ENCODE measurements at regions not wholly inside any gene's neighbourhood (a gene's known extent, or its start where the extent isn't known, plus 50 kb on each side); places are given as distances from the start of the nearest gene placed in this dataset.

DNA sequence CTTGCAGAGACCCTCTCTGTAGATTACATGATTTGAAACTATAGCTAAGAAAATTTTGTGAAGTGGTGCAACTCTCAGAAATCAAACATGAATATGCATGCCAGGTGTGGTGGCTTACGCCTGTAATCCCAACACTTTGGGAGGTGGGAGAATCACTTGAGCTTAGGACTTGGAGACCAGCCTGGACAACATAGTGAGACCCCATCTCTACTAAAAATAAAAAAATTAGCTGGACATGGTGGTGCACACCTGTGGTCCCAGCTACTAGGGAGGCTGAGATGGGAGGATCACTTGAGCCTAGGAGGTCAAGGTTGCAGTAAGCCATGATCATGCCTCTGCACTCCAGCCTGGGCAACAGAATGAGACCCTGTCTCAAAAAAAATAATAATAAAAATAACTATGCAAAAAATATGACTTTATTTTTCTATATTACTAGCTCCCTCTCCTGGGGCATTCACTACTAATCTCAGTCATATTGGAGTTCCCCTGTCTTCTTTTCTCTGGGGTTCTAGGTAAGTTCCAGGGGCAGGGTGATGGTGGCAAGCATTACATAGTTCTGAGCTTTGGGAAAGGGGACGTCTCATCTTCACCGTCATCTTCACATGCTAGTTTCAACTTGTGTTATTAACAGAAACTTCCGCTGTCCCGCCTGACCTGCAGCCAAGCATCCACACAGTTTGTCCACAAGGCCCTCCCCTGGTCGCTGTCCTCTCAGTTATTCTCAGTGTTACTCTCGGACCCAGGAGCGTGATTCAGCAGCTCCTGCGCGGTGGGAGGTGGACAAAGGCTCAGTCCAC, 96.8 kb upstream of the MBOAT2 start:
- Histone ChIP-seq H3K27me3 (ENCODE audit: insufficient read depth, low read length, poor library complexity, severe bottlenecking) (no peaks in the 10 kb centered on the region), H4K20me1 (ENCODE audit: insufficient read depth, low read length, poor library complexity, severe bottlenecking) (no peaks in the 10 kb centered on the region), H3K9me3 (ENCODE audit: insufficient read depth, low read depth, low read length) (no peaks in the 10 kb centered on the region), H3K4me1 (ENCODE audit: insufficient read depth, low read length, poor library complexity, severe bottlenecking) (no peaks in the 10 kb centered on the region), H3K79me2 (ENCODE audit: insufficient read depth, low read length) (no peaks in the 10 kb centered on the region), H2AFZ (ENCODE audit: low read length) (no peak overlapping the region), H3K4me3 (ENCODE audit: low read length, poor library complexity, severe bottlenecking) (no peak overlapping the region), H3F3A (ENCODE audit: low read depth) (no peaks in the 10 kb centered on the region), H3K4me2 (ENCODE audit: low read depth, low read length, poor library complexity, severe bottlenecking) (no peak overlapping the region), H3K36me3 (ENCODE audit: insufficient read depth, low read length) (no peaks in the 10 kb centered on the region), H3K9ac (ENCODE audit: low read depth, low read length, poor library complexity, severe bottlenecking) (no peak overlapping the region), H3K9me2 (replicated peaks; ENCODE audit: low read depth, low read length) (no peaks in the 10 kb centered on the region)
- TF ChIP-seq EZH2phosphoT487 (IDR thresholded peaks at IDR 0.05; ENCODE audit: borderline replicate concordance): no peak
- TF ChIP-seq, protein P1, sequence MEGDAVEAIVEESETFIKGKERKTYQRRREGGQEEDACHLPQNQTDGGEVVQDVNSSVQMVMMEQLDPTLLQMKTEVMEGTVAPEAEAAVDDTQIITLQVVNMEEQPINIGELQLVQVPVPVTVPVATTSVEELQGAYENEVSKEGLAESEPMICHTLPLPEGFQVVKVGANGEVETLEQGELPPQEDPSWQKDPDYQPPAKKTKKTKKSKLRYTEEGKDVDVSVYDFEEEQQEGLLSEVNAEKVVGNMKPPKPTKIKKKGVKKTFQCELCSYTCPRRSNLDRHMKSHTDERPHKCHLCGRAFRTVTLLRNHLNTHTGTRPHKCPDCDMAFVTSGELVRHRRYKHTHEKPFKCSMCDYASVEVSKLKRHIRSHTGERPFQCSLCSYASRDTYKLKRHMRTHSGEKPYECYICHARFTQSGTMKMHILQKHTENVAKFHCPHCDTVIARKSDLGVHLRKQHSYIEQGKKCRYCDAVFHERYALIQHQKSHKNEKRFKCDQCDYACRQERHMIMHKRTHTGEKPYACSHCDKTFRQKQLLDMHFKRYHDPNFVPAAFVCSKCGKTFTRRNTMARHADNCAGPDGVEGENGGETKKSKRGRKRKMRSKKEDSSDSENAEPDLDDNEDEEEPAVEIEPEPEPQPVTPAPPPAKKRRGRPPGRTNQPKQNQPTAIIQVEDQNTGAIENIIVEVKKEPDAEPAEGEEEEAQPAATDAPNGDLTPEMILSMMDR (conservative IDR thresholded peaks at IDR 0.05; ENCODE audit: low read length): no peak

DNA sequence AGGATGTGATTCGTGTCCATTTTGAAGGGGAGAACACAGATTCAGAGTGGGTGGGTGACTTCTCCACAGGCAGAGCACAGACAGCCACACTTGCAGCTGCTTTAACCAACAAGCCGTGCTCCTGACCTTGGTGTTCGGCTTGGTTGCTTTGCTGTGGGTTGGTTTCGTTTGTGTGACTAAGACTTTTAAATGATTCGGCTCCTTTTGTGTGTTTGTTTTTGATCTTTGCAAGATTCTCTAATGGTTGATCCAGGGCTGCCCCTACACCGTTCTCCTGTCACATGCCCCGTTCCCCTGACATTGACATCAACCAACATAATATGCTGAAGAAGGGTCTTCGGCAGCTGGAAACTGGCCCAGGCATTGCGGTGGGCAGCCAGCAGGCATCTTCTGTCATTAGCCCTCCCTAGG, 95.9 kb upstream of the MBOAT2 start:
- H3K36me3 ChIP-seq (ENCODE audit: insufficient read depth, low read length): no peaks in the 10 kb centered on the region
- H4K20me1 ChIP-seq (ENCODE audit: insufficient read depth, low read length, poor library complexity, severe bottlenecking): no peaks in the 10 kb centered on the region
- no peaks in the 10 kb centered on the region for H3F3A ChIP-seq (ENCODE audit: low read depth)
- H3K27me3 ChIP-seq (ENCODE audit: insufficient read depth, low read length, poor library complexity, severe bottlenecking): no peaks in the 10 kb centered on the region
- no peak for TF ChIP-seq EZH2phosphoT487 (IDR thresholded peaks at IDR 0.05; ENCODE audit: borderline replicate concordance)
- TF ChIP-seq, protein P1 (conservative IDR thresholded peaks at IDR 0.05; ENCODE audit: low read length): no peak
- H3K9ac ChIP-seq (ENCODE audit: low read depth, low read length, poor library complexity, severe bottlenecking): no peak overlapping the region
- no peaks in the 10 kb centered on the region for H3K4me1 ChIP-seq (ENCODE audit: insufficient read depth, low read length, poor library complexity, severe bottlenecking)
- H2AFZ ChIP-seq (ENCODE audit: low read length): peak overlapping the region; percentile 66; the same call in 1 of the 2 replicates
- H3K9me2 ChIP-seq (replicated peaks; ENCODE audit: low read depth, low read length): no peaks in the 10 kb centered on the region
- no peaks in the 10 kb centered on the region for H3K9me3 ChIP-seq (ENCODE audit: insufficient read depth, low read depth, low read length)
- no peak overlapping the region for H3K4me3 ChIP-seq (ENCODE audit: low read length, poor library complexity, severe bottlenecking)
- no peaks in the 10 kb centered on the region for H3K79me2 ChIP-seq (ENCODE audit: insufficient read depth, low read length)
- no peak overlapping the region for H3K4me2 ChIP-seq (ENCODE audit: low read depth, low read length, poor library complexity, severe bottlenecking)

DNA sequence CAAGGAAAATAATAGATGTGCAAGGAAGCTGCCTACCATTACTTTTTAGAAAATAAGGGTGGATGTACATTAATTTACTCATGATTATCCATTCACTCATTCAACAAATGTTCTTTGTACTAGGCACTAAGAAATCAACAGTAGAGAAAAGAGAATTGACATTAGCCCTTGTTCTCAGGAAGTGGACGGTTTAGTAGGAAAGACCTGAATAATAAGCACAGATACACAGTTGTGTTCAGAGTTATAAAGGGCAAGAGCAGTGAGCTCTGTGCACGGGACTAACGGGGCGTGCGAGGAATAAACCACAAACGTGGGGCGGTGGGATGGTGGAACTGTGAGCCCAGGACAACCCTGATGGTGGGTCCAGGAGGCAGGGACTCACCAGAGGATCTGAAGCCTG, 94.4 kb upstream of the MBOAT2 start:
- H3K9me2 ChIP-seq (replicated peaks; ENCODE audit: low read depth, low read length): no peaks in the 10 kb centered on the region
- H3K9ac ChIP-seq (ENCODE audit: low read depth, low read length, poor library complexity, severe bottlenecking): no peak overlapping the region
- no peaks in the 10 kb centered on the region for H3F3A ChIP-seq (ENCODE audit: low read depth)
- no peaks in the 10 kb centered on the region for H3K9me3 ChIP-seq (ENCODE audit: insufficient read depth, low read depth, low read length)
- no peak overlapping the region for H3K4me3 ChIP-seq (ENCODE audit: low read length, poor library complexity, severe bottlenecking)
- H3K4me1 ChIP-seq (ENCODE audit: insufficient read depth, low read length, poor library complexity, severe bottlenecking): no peaks in the 10 kb centered on the region
- TF ChIP-seq, protein P1 (conservative IDR thresholded peaks at IDR 0.05; ENCODE audit: low read length): no peak
- TF ChIP-seq EZH2phosphoT487 (IDR thresholded peaks at IDR 0.05; ENCODE audit: borderline replicate concordance): no peak
- H3K36me3 ChIP-seq (ENCODE audit: insufficient read depth, low read length): no peaks in the 10 kb centered on the region
- no peak overlapping the region for H3K4me2 ChIP-seq (ENCODE audit: low read depth, low read length, poor library complexity, severe bottlenecking)
- no peaks in the 10 kb centered on the region for H4K20me1 ChIP-seq (ENCODE audit: insufficient read depth, low read length, poor library complexity, severe bottlenecking)
- no peaks in the 10 kb centered on the region for H3K27me3 ChIP-seq (ENCODE audit: insufficient read depth, low read length, poor library complexity, severe bottlenecking)
- H3K79me2 ChIP-seq (ENCODE audit: insufficient read depth, low read length): no peaks in the 10 kb centered on the region
- no peak overlapping the region for H2AFZ ChIP-seq (ENCODE audit: low read length)
